Keratinocyte (primary cell): ENCODE measurements at regions not wholly inside any gene's neighbourhood (a gene's known extent, or its start where the extent isn't known, plus 50 kb on each side); places are given as distances from the start of the nearest gene placed in this dataset.

ENCODE experiments used
- DNase-seq: peaks from one replicate; pipeline ENCODE4 v3.0.0-alpha.2; 2011; ENCODE audit warnings: low read depth, missing footprints, low spot score
- FAIRE-seq: peaks from 2 replicates; lab custom pipeline; 2011; peaks lifted over from hg19 to GRCh38; lab: Jason Lieb, UNC
- H2AFZ ChIP-seq: 2 replicates; pipeline ENCODE4 v1.6.0; 2012; ENCODE audit warnings: low read length, control low read depth, inconsistent platforms; ENCODE audit not compliant: control insufficient read depth
- H3K27ac ChIP-seq: 2 replicates; pipeline ENCODE4 v1.5.1; 2011; ENCODE audit warnings: low read length; ENCODE audit not compliant: control insufficient read depth, insufficient read depth
- H3K27me3 ChIP-seq: 3 replicates; pipeline ENCODE4 v1.6.0; 2011; ENCODE audit warnings: low read length; ENCODE audit not compliant: control insufficient read depth, insufficient read depth; ENCODE audit errors: extremely low read depth
- H3K36me3 ChIP-seq, 2 experiments: 2 replicates in 1 of 2; 3 replicates in 1 of 2; pipeline ENCODE4 v1.5.1; 2011; ENCODE audit warnings: low read length in 2 of 2, mild to moderate bottlenecking in 1 of 2; ENCODE audit not compliant: control insufficient read depth in 2 of 2, insufficient read depth in 2 of 2; ENCODE audit errors: extremely low read depth in 1 of 2
- H3K4me1 ChIP-seq: 3 replicates; pipeline ENCODE4 v1.5.1; 2011; ENCODE audit warnings: low read length; ENCODE audit not compliant: control insufficient read depth, insufficient read depth; ENCODE audit errors: extremely low read depth
- H3K4me2 ChIP-seq: 3 replicates; pipeline ENCODE4 v1.6.0; 2011; ENCODE audit warnings: low read depth, low read length; ENCODE audit not compliant: control insufficient read depth, insufficient read depth; ENCODE audit errors: extremely low read depth
- H3K4me3 ChIP-seq, 3 experiments: fragments of 200-600 bp in 1 of 3; sonication (generic) in 1 of 3; 2 replicates in 2 of 3; 3 replicates in 1 of 3; pipeline ENCODE4 v1.5.1; 2011 to 2016; ENCODE audit warnings: low read length in 3 of 3, mild to moderate bottlenecking in 3 of 3, control low read depth in 2 of 3, inconsistent platforms in 1 of 3, low read depth in 1 of 3, mixed read lengths in 1 of 3, mixed run types in 1 of 3, moderate library complexity in 1 of 3; ENCODE audit not compliant: control insufficient read depth in 2 of 3, insufficient read depth in 2 of 3; ENCODE audit errors: extremely low read depth in 1 of 3
- H3K79me2 ChIP-seq: 2 replicates; pipeline ENCODE4 v1.6.0; 2012; ENCODE audit warnings: low read length; ENCODE audit not compliant: control insufficient read depth, insufficient read depth
- H3K9ac ChIP-seq: 3 replicates; pipeline ENCODE4 v1.6.0; 2011; ENCODE audit warnings: low read length; ENCODE audit not compliant: control insufficient read depth, insufficient read depth; ENCODE audit errors: extremely low read depth
- H3K9me1 ChIP-seq: 3 replicates; pipeline ENCODE4 v1.6.0; 2011; ENCODE audit warnings: low read length; ENCODE audit not compliant: control insufficient read depth, insufficient read depth; ENCODE audit errors: extremely low read depth
- H3K9me3 ChIP-seq: 2 replicates; pipeline ENCODE4 v1.5.1; 2012; ENCODE audit warnings: low read depth, low read length; ENCODE audit not compliant: control insufficient read depth
- H4K20me1 ChIP-seq: 3 replicates; pipeline ENCODE4 v1.6.0; 2011; ENCODE audit warnings: low read length; ENCODE audit not compliant: control insufficient read depth, insufficient read depth; ENCODE audit errors: extremely low read depth
- EZH2 ChIP-seq: IDR thresholded peaks from one replicate; pipeline ENCODE4 v1.6.1; 2012; ENCODE audit warnings: inconsistent platforms, mild to moderate bottlenecking, low read length, moderate library complexity
- dilution Hi-C: fragments of 300-500 bp; cut with MboI; formaldehyde crosslinking; loops from one replicate; pipeline ENCODE4 v1.7.0; 2020; ENCODE audit warnings: low sequenced_read_pairs; ENCODE audit not compliant: extremely low pct_ligation_motif_present
- TF ChIP-seq, protein P1 (sequence below), 3 experiments: IDR thresholded peaks in 1 of 3; conservative IDR thresholded peaks in 1 of 3; optimal IDR thresholded peaks in 1 of 3; 2 replicates in 2 of 3; 3 replicates in 1 of 3; pipeline versions ENCODE3 to v1.5.1; 2011; ENCODE audit warnings: low read length in 3 of 3, mild to moderate bottlenecking in 3 of 3, moderate library complexity in 2 of 3, control low read depth in 1 of 3, inconsistent platforms in 1 of 3; ENCODE audit not compliant: insufficient read depth in 2 of 3; ENCODE audit errors: extremely low read depth in 1 of 3

DNA sequence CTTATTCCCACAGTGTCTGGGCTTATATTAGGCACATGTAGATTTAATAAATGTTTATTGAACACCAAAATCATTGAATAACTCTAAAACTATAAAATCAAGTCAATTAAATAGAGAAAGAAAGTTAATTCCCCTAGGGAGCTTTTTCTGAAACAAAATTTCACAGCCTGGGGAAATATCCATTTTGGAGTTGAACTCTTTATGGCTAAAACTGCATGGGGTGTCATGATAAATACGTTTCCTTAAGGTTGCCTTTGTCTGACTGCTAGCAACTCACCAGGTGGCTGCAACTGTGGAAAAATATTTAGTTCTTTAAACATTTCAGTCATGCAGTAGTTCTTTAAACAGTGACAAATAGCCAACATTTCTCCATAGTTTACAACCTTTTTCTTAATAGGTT is 496.1 kb downstream of the LRRIQ3 start:
- Histone ChIP-seq H3K27me3 (no peaks in the 10 kb centered on the region), H3K4me2 (no peak overlapping the region), H3K9me1 (no peaks in the 10 kb centered on the region), H3K4me1 (no peaks in the 10 kb centered on the region), H2AFZ (no peak overlapping the region), H3K36me3 (no peaks in the 10 kb centered on the region), H3K9me3 (no peaks in the 10 kb centered on the region), H3K79me2 (no peaks in the 10 kb centered on the region), H3K27ac (no peak overlapping the region), H3K4me3 (no peak overlapping the region), H3K9ac (no peak overlapping the region), H4K20me1 (no peaks in the 10 kb centered on the region)
- TF ChIP-seq EZH2, result no peak
- TF ChIP-seq, protein P1, sequence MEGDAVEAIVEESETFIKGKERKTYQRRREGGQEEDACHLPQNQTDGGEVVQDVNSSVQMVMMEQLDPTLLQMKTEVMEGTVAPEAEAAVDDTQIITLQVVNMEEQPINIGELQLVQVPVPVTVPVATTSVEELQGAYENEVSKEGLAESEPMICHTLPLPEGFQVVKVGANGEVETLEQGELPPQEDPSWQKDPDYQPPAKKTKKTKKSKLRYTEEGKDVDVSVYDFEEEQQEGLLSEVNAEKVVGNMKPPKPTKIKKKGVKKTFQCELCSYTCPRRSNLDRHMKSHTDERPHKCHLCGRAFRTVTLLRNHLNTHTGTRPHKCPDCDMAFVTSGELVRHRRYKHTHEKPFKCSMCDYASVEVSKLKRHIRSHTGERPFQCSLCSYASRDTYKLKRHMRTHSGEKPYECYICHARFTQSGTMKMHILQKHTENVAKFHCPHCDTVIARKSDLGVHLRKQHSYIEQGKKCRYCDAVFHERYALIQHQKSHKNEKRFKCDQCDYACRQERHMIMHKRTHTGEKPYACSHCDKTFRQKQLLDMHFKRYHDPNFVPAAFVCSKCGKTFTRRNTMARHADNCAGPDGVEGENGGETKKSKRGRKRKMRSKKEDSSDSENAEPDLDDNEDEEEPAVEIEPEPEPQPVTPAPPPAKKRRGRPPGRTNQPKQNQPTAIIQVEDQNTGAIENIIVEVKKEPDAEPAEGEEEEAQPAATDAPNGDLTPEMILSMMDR (optimal IDR thresholded peaks at IDR 0.05 in 1 of 3, IDR thresholded peaks at IDR 0.05 in 1 of 3, conservative IDR thresholded peaks at IDR 0.05 in 1 of 3; ENCODE audit: extremely low read depth in 1 of 3, insufficient read depth in 2 of 3, low read length in 3 of 3), result no peak
- DNase-seq (no peak), FAIRE-seq (no peak)
- dilution Hi-C loops, result no loop called here

DNA sequence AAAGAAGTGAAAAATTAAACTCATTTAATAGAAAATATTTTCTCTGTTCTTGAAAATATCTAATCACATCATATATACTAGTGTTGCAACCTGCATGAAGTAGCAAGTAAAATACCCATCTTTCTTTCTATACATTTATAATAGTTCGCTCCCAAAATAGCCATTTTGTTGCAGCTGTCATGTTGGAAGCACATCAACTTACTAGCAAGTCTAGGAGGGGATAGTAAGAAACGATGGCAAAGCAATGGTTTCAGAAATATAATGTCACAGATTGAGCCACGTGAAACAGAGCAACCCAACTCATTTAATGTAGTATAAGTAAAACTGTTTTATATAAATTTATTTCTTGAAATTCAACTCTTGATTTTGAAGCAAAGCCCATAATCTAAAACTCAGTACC is 521.8 kb downstream of the LRRIQ3 start:
- FAIRE-seq (no peak), DNase-seq (no peak)
- H3K9ac ChIP-seq, result no peak overlapping the region
- H3K9me1 ChIP-seq, result no peaks in the 10 kb centered on the region
- dilution Hi-C loops, result no loop called here
- no peak overlapping the region for H3K4me3 ChIP-seq
- H3K36me3 ChIP-seq, result no peaks in the 10 kb centered on the region
- H3K4me2 ChIP-seq, result no peak overlapping the region
- H3K4me1 ChIP-seq, result peaks cover 9% of the 10 kb centered on the region
- no peaks in the 10 kb centered on the region for H4K20me1 ChIP-seq
- no peaks in the 10 kb centered on the region for H3K27me3 ChIP-seq
- no peak overlapping the region for H3K27ac ChIP-seq
- no peak overlapping the region for H2AFZ ChIP-seq
- no peak for TF ChIP-seq EZH2
- TF ChIP-seq, protein P1 (optimal IDR thresholded peaks at IDR 0.05 in 1 of 3, IDR thresholded peaks at IDR 0.05 in 1 of 3, conservative IDR thresholded peaks at IDR 0.05 in 1 of 3; ENCODE audit: extremely low read depth in 1 of 3, insufficient read depth in 2 of 3, low read length in 3 of 3), result no peak
- no peaks in the 10 kb centered on the region for H3K9me3 ChIP-seq
- no peaks in the 10 kb centered on the region for H3K79me2 ChIP-seq
